Stimulated activated CD8-positive, alpha-beta memory T cell treated with anti-CD3 and anti-CD28 coated beads, Interleukin-12 subunit alpha, Interleukin-12 subunit beta, amount 100 ng/mL, for 24 hours (primary cell): ENCODE measurements at regions not wholly inside any gene's neighbourhood (a gene's known extent, or its start where the extent isn't known, plus 50 kb on each side); places are given as distances from the start of the nearest gene placed in this dataset.

Experiments
- DNase-seq: peaks from one replicate; pipeline ENCODE4 v3.0.0-alpha.2; 2020; ENCODE audit errors: extremely low read depth

DNA sequence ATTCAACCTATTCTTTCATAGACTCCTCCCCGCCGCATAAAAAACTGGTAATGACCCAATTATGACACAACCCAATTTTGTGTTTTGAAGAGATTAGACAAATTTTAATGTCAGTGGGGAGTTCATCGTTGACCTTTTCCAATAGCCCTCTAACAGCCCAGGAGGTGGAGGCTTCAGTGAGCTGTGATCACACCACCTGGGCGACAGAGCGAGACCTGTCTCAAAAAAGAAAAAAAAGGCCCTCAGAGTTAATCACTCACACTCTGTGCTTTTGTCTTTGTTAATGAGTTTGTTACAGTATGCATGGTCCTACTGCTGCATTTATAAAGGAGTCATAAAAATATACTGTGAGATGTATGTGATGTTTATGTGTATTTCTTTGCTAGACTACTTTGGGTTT is 510.6 kb downstream of the CPS1 start:
- no peak for DNase-seq

DNA sequence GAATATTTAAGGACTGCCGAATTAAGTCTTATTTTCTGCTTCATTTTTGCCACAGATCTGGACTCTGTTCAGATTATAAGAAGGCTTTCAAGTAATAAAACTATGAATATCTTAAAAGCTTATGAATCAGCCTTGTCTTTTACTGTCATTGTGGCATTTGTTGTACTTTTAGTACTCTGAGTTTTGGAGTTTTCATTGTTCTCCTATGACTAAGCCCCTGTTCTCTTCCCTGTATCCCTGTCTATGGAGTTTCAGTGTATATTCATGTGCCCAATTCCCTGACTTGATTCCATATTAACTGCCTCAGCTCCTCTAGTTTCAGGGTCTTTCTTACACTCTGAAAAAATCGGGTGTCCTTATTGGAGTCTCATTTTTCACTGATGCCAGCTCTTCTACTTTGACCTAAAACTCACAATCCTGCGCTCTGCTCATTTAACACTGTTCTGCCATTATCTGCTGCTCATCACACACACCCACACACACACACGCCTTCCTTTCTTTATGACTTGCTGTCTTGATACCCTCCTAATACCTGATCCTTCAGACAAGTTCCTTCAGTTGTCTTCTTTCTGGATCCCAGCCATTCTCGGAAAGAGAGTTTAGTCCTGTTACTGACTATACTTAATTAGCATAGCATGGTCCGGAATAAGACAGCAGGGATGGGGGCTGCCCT is 511.8 kb downstream of the CPS1 start:
- no peak for DNase-seq

- DNase-seq = no peak
Observed at GRCh38 chr2:211070547-211070946, 514.1 kb downstream of the CPS1 start.

GRCh38 chr2:211077216-211077767 is 520.9 kb downstream of the CPS1 start:
- no peak for DNase-seq

- DNase-seq = no peak
Observed at GRCh38 chr2:211084352-211084751, 528.0 kb downstream of the CPS1 start.

- DNase-seq = no peak
Observed at GRCh38 chr2:211085056-211085680, 528.8 kb downstream of the CPS1 start.

DNA sequence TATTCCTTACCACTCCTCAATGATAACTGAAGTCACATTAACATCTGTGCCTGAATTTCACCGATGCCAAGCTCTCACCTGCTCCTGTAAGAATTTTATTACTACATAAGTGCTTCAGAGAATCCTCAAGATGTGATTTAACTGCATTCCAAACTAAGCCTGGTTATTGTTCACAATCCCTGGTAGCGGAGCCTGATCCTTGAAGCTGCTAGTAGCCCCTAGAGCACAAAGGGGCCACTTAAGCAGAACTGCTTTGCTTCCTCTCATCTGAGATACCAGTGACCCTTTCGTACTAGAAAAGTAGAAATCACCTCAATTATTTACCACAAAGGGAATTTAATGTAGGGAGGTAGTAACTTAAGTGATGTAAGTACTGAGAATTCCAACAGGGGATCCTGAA is 529.6 kb downstream of the CPS1 start:
- no peak for DNase-seq

GRCh38 chr2:211089127-211089526 is 532.7 kb downstream of the CPS1 start:
- DNase-seq = no peak

GRCh38 chr2:211093743-211094303 is 537.4 kb downstream of the CPS1 start:
- no peak for DNase-seq

DNA sequence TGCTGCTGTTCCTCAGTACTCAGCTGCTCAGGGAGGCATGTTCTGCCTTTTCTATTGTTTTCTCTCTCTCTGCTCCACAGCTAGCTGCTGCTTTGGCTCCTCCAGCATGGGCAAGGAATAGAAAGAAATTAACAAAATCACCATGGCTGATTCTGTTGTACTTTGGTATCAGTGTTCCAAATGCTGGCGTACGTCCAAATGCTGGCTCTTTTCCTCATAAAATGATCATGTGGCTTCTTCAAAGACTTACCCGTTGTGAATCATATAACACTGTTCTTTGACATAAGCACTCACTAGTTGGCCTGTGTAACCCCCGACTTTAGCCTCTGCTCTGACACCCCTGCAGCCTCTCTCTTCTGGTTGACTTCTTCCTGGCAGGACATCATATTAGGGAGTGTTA is 547.6 kb downstream of the CPS1 start:
- DNase-seq = no peak

- no peak for DNase-seq
Observed at GRCh38 chr2:211113334-211114175, 557.2 kb downstream of the CPS1 start.

DNA sequence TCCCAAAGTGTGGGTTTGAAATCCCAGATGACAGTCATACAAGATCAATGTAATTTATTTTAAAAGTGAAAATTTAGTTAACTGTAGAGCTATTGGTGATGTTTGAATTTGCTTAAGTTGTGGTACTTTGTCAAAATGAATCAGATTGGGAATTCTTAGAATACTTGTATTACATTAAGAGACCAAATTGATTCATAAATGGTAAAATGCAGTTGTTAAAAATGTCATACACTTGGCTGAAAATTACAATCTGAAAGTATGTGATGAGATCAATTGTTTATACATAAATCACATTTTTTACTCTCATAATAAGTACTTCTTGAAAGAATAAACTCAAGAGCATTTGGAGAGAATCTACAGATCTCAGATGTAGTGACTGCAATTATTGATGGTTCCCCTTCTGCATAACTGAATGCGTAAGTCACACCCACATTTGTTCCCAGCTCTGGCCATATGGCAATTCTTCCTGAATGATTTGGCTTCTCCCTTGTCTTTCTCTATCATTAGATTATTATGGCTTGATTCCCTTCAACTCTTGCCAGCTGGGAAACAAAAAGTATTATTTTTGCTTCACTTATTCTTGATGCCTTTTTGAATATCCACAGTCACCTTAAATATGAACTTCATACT is 558.5 kb downstream of the CPS1 start:
- no peak for DNase-seq

DNA sequence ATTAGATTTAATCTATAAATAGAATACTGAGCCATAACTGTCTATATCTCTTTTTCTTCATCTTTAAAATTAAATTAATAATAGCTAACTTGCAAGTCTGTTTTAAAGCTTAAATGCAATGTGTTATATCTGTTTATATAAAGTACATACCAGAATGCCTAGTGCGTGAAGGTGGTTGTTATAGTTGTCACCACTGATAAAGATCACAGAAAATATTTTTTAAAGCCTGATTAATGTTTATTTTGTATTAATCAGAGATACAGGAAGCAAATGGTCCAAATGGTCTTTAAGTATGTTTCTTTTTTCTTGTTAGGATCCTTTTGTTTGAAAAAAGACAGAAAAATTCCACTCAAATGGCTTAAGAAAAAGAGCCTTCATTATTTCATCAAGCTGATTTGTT is 560.6 kb downstream of the CPS1 start:
- no peak for DNase-seq

DNA sequence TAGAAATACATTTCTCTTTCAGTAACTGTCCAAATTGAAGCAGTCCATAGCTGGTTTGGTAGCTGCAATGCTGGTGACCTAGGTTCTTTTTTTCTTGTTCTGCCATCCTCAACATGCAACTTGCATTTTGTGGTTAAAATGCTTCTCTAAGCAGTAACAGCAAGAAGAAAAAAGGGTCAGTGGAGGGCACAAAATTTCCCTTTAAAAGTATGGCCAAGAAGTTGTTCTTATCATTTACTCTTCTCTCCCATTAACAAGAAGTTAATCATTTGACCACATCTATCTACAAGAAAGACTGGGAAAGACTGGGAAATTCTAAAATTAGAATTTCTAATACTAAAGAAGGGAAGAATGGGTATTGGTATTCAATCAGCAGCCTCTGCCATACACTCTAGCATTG is 569.9 kb downstream of the CPS1 start:
- no peak for DNase-seq

DNA sequence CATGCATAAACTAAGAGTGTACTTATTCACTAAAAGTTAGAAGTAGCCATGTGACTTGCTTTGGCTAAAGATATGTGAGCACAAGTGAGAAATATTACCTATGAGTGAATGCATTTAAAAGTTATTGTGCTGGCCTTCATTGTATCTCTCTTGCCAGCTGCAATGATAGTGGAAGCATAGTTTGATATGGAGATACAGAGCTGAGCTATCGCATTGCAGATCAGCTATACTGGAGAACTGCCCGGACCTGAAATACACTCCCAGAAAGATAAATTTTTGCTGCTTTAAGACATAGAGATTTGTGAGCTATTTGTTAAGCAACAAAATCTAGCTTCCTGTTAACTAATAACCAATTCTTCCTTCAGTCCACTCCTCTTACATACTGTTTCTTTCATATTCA is 571.1 kb downstream of the CPS1 start:
- no peak for DNase-seq

DNA sequence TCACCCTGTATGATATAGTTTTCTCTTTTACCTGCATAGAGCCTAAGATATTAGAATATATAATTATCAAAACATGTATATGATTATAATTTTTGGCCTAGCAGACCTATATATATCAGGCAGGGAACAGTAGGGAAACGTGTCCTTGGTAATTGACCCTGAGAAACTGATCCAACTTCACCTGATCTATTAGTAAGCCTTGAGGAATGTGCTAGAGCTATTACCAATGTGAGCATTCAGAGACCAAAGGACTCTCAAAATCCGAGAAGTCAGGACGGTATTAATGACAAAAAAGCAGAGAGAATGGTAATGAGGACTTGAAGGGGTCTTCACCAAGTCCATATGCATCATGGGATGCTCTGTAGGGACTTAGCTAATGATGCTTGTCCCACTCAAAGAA is 571.9 kb downstream of the CPS1 start:
- DNase-seq = no peak

- no peak for DNase-seq
Observed at GRCh38 chr2:211129798-211130197, 573.4 kb downstream of the CPS1 start.

DNA sequence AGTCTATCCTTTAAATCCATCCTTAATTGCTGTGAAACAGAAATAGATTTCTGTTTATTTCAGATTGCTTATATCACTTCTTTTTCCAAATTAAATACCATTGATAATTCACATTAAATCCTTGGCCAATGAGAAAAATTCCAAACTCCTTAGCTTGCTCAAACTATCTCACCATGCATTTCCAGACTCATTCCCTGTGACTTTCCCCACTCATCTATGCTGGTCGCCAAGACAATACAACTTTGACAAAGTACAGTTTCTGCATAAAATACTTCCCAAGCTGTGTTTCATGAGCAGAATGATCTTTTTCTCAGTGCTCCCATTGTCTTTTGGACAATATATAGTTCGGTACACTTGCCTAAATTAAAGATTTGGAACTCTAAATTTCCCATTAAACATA is 575.6 kb downstream of the CPS1 start:
- no peak for DNase-seq

- DNase-seq = no peak
Observed at GRCh38 chr2:211132573-211132972, 576.2 kb downstream of the CPS1 start.

DNA sequence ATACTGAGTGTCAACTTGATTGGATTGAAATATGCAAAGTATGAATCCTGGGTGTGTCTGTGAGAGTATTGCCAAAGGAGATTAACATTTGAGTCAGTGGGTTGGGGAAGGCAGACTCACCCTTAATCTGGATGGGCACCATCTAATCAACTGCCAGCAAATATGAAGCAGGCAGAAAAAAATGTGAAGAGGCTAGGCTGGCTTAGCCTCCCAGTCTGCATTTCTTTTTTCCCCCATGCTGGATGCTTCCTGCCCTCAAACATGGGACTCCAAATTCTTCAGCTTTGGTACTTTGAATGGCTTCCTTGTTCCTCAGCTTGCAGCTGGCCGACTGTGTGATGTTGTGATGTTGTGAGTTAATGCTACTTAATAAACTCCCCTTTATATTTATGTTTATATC is 577.4 kb downstream of the CPS1 start:
- DNase-seq = no peak

- no peak for DNase-seq
Observed at GRCh38 chr2:211138551-211138950, 582.2 kb downstream of the CPS1 start.

DNA sequence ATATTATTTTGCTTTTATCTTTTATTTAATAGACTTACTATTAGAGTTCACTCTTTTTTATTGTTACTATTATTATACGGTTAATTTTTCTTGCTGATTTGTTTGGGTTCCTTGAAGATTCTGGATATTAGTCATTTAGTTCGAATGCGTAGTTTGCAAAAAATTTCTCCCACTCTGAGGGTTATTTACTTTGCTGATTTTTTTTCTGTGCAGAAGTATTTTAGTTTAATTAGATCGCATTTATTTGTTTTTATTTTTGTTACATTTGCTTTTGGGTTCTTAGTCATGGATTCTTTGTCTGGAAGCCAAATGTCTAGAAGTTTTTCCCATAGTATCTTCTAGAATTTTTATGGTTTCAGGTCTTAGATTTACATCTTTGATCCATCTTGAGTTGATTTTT is 585.2 kb downstream of the CPS1 start:
- DNase-seq = no peak
